Umbilical cord (tissue), 1 donor: ENCODE measurements at regions not wholly inside any gene's neighbourhood (a gene's known extent, or its start where the extent isn't known, plus 50 kb on each side); places are given as distances from the start of the nearest gene placed in this dataset.

Experiments used
- DNase-seq: peaks from one replicate; pipeline ENCODE4 v3.0.0-alpha.2; 2015; ENCODE audit warnings: low spot score

DNA sequence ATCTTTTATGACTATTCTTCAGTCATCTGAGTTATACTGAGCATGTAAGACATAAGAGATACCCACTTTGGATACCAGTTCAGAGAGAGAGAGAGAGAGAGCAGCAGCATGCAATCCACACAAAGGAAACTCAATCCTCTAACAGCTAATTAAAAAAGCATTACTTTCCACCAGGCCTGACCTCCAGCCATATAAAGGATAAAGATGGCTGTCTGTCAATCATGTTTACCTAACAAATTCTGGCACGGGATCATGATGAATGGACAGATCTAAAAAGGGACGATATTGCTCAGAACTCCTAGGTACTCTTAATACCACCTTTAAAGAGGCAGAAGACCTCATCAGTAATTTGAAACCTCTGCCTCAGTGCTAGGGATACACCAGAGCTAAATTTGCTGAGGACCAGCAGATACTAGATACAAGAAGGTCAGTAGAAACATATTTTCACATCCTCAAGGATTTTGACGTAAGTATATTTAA is 159.2 kb downstream of the RPS12 start:
- DNase-seq: no peak

- no peak for DNase-seq
These were observed 159.8 kb downstream of the RPS12 start for GRCh38 chr6:132974122-132974521.

DNA sequence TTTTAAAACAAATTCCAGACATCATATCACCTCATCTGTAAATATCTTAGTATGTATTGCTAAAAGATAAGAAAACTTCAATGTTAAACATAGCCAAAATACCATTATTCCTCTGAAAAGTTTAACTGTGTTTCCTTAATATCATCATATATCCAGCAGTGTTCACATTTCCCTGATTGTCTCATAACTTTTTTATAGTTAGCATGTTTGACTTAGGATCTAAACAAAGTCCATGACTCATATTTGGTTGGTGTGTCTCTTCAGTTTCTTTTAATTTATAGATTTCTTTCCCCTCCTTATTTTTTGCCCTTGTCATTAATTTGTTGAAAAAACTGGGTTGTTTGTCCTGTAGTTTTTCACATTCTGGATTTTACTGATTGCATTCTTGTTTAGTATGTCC is 163.0 kb downstream of the RPS12 start:
- no peak for DNase-seq

DNA sequence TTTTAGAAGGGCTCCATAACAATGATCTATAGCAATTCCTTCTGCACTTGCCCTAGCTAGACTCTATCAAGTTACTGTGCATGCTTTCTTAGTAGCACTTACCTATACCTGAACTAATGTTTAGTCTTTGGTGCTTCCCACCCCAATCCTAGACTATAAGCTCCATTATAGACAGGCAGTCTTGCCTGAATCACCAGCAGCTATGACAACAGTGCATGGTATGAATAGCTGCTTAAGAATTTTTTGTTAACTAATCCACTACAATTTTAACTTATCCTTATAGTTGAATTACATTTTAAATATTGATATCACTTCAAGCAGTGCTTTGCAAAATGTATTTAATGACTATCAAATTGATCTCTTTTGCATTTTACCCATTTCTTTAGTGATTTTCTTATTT is 164.3 kb downstream of the RPS12 start:
- DNase-seq: no peak

DNA sequence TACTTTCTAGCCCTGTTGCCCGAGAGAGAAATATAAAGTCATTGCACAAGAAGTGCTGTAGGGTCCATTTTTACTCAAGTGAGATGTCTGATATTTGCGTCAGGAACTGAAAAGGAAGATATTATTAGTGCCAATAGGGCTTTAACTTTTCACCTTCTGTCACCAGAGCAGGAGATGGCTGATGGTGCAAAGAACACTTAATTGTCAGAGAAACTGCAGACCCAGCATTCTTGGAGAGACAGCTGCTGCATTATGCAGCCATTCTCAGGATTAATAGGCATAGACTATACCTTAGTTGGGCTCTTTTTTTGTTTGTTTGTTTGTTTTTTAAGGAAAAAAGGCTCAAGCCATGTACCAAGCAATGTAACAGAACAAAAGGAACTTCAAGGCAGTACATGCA is 179.4 kb downstream of the RPS12 start:
- no peak for DNase-seq

DNA sequence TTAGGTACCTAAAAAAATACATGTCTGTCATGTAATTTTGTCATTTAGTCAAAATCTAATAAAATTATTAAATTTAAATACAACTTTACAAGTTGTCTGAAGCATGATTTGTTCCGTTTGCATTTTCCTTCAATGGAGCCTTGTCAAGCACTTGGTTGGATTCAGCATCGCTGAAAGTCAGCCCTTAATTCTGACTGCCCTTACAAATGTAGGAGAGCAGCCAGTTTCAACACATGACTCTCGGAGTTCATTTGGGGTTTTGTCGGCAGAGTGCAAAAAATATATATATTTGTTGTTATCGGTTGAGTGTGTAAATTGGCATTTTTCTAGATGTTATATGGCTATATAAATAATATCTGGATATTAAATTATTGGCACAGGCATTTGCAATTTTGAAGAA is 180.6 kb downstream of the RPS12 start:
- no peak for DNase-seq

DNA sequence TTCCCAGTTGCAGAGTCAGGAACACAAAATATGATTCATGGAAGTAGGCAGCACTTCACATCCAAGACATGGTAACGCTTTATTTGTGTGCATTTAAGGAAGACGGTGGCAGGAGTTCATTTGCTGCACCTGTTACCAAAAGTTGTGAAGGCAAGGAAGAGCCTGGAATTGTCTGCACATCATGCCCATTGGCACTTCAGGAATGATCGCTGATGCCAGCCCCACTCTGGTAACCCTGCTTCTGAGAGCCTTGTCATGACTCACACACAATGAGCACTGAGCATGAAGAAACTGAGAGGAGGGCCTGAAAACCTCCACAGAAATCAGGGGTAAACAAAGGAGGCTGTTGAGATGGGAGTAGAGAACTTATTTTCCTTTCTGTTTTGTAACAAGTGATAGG is 181.1 kb downstream of the RPS12 start:
- no peak for DNase-seq

DNA sequence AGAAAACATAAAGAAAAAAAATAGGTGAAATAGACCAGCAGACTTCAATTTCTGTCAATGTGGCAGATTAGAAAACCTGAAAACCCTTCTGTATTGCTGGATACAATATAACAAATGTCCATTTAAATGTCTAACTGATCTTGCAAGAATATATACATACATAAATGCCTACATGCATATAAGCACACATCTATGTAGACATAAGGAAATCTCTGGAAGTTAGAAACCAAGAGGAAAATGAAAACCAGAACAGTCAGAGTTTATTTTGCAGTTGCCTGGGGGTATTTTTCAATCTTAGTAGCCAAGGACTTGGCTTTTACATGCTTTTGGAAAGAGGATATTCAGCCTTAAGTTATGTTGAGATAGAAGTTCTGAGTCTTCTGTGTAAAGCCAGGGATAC is 184.0 kb downstream of the RPS12 start:
- no peak for DNase-seq

GRCh38 chr6:133001040-133001565 is 186.7 kb downstream of the RPS12 start:
- DNase-seq: no peak

DNA sequence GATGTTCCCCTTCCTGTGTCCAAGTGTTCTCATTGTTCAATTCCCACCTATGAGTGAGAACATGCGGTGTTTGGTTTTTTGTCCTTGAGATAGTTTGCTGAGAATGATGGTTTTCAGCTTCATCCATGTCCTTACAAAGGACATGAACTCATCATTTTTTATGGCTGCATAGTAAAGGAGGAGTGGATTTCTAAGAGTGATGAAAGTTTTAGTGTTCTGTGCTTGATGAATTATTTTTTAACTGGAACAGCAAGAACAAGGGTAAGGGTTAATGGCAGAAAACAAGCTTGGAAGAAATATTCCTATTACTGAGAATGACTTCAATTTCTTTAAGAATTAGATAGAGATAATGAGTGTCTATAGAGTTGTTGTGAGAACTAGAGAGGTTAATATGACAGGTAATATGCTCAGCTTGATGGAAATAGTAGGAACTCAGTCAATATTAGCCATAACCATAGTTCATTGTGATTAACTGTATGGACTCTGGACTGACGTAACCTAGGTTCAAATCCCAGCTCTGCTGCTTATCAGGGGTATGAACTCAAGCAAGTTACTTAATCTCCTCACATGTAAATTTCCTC is 190.0 kb downstream of the RPS12 start:
- DNase-seq: no peak

- no peak for DNase-seq
These were observed 198.4 kb downstream of the RPS12 start for GRCh38 chr6:133012774-133013173.

GRCh38 chr6:133016631-133017030 is 202.3 kb downstream of the RPS12 start:
- DNase-seq: no peak

- no peak for DNase-seq
These were observed 203.2 kb downstream of the RPS12 start for GRCh38 chr6:133017581-133017980.

GRCh38 chr6:133026705-133027104 is 212.3 kb downstream of the RPS12 start:
- DNase-seq: no peak

DNA sequence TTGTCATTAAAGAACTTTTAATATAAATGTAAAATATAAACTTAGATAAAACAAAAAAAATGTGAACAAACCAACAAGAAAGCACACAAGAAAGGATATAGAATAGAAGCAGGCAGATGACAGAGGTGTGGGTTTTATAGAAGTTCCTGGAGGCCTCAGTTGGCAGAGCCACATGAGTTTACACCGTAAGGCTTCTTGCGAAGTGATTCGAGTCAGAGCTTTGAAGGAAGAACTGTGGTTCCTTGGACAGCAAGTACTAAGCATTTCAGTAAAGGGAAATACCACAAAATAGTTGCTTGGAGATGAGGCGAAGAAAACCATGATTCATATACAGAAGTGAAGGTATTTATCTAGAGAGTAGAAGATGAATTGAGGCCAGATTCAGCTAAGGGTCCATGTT is 207.9 kb upstream of the EYA4 start:
- DNase-seq: no peak

DNA sequence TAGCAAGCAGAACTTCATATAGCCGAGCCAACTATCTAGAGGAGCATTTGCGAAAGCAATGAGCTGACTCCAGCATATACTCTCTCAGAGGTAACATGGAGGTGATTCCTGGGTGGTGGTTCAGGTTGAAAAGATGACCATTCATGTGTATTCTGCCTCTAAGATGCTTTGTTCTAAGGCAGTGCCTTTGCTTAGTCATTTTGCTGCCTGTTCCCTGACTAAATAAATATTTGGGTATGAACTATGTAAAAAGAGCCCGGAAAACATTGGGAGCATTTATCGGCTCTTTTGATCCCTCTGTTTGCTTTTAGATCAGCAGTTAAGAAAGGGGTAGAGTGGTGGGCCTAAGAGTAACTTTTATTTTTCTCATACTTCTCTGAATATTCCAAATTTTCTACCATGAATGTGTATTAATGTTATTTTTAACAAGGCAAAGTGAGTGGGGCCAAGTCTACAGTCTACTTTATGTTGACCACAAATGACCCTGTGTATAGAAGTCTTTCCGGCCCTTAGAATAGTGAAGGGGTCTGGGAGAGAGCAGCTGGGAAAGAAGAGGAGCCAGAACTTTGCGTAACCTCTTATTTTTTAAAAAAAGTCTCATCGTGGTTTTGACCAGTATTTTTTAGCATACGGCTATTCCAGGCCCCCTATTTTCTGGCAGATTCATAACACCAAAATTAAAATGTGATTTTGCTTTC is 206.5 kb upstream of the EYA4 start:
- DNase-seq: no peak

DNA sequence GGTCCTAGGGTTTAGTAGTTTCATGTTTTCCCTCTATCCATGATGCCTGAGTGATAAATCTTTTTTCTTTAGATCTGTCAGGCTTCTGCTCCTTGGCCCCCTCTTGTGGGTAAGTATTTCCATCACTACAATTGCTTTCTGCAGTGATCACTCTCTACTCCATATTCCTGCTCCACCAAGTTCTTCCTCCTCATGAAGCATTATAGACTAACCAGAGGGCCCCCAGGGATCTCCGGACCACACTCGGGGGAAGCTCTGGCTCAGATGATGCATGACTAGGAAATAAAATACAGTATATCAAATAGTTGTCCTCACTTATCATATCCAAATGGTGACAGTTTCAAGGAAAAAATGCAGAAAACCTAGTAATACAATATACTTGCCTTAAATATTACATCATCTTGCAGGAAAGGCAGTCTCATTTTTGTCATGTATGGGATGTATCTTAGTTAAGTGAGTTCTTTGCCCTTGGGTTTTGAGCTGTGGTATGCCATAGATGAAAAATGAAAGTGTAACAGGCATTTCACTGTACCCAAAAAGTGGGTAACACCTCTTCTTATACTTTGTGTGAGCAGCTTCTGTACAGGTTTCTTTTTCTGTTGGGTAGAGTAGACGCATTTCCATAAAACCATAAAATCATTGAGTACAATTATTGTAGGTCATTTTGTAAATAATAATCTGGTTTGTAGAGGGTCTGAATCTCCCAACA is 200.9 kb upstream of the EYA4 start:
- no peak for DNase-seq

DNA sequence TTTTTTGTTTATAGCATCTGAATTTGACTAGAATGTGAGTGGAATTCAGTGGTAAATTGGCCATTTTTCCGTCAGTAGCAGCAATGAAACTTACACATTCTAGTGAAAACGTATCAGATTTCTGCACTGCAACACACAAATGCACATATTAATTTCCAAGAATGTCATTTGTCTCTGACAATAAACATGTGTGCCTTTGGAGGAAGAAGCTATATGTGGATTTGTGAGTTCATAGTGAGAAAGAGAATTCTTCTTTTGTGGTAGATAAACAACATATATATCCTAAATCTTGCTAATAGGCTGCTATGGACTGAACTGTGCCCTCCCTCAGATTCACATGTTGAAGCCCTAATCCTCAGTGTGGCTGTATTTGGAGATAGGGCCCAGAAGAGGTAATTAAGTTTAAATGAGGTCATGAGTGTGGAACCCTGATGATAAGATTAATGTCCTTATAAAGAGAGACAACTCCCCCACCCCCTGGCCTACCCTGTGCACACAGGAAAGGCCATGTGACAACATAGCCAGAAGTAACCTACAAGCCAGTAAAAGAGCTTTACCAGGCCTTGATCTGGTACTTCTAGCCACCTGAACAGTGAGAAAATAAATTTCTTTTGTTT is 200.2 kb upstream of the EYA4 start:
- no peak for DNase-seq

GRCh38 chr6:133042550-133043120 is 198.5 kb upstream of the EYA4 start:
- DNase-seq: no peak

DNA sequence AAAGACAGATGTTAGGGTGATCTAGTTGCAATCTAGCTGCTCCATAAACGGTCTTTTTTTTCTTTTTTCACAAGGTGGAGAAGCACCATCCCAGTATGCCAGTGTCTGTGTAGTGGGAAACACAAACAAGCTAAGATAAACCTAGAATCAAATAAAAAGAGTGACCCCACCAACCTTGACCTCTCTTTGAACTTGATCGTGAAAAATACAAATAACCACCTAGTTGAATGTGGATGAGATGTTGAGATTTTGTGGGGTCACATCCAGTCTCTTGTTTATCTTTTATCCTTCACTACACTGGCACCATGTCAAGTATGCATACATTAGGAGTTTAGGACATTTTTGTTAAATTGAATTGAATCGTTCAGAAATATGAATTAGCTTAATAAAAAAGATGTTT is 194.6 kb upstream of the EYA4 start:
- DNase-seq: no peak

GRCh38 chr6:133047065-133047665 is 194.0 kb upstream of the EYA4 start:
- DNase-seq: no peak

DNA sequence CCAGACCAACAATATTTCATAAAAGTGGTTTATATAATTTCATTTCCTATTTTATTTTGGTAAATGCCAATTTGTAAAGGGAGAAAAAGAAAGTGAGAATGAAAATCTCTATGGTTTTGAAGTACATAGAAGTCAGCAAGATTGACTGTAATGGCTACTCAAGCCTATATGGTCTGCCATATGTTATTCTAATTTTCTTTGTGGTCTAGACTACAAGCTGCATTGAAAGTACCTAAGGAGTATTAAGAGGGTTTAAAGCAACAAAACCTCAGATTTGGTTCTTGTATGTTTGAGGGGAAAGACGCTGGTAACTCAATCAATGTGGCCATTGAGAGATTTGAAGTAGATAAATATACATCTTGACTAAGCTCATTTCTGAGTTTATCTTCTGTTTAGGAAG is 193.5 kb upstream of the EYA4 start:
- DNase-seq: no peak
